NOMO-1 treated with DMSO at 0.1 percent for 48 hours (cell line): ENCODE measurements at regions not wholly inside any gene's neighbourhood (a gene's known extent, or its start where the extent isn't known, plus 50 kb on each side); places are given as distances from the start of the nearest gene placed in this dataset.

Source experiments
- DNase-seq: peaks from one replicate; lab custom pipeline; 2025; ENCODE audit not compliant: unreplicated experiment; lab: John Stamatoyannopoulos, UW

DNA sequence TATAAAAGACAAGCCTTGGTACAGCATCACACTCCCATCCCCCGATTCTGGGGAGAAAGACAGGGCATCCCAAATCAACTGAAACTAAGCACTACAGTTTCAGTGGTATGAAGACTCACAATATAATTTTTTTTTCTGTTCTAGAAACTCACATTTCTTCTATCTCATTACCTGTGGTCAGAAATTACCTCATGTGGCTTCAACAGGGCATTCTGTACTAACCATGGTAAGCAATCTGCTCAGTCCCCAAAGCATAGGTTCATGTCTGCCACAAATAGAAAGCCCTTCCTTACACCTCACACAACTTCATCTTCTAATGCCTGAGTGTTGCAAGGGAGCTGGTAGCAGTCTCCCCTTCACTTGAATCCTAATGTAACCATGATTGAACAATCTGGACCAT, 147.4 kb upstream of the POU2AF2 start:
- DNase-seq: no peak

DNA sequence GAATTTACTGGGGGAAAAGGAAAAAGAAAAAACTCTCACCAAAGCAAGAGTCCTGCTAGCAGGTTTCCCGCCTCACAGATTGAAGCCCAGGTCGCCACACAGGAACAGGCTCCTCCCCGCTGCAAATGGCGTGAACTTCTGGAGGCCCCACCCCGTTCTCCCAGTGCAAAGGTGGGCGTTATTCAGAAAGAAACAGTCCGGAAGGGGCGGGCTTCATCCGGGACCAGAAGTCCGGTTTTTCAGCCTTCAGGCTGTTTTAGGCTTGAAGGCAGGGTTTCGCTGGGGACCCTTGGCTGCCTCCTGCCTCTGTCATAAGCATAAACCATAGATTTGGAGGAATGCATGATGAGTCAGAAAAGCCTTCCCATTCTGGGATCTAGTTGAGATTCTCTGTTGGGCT, 148.3 kb upstream of the POU2AF2 start:
- peak; percentile 62 for DNase-seq

DNA sequence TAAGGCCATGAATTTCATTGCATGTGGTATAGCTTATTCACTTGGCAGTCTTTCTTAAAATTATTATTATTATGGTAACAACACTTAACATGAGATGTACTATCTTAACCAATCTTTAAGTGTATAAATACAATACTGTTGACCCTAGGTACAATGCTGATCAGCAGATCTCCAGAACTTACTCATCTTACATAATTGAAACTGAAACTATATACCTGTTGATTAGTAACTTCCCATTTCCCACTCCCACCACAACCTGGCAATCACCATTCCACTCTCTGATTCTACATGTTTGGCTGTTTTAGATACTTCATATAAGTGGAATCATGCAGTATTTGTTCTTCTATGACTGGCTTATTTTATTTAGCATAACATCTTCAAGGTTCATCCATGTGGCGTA, 150.2 kb upstream of the POU2AF2 start:
- DNase-seq: no peak

DNA sequence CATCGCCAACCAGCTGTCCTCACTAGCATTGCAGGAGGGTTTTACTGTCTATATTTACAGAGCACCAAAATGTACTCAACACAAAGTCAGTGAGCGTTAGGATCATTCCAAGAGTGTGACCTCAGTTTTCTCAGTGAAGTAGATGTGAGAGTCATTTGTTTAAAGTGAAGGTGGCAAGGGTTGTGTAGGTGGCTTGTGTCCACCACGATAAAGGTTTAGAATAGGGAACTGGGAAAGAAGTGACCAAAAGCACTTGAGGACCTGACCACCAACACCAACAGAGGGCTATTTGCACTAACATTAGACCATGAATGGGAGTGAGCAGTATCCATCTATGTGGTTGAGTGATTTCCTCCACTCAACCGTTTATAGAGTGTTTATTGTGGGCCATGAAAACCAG, 152.5 kb upstream of the POU2AF2 start:
- no peak for DNase-seq

DNA sequence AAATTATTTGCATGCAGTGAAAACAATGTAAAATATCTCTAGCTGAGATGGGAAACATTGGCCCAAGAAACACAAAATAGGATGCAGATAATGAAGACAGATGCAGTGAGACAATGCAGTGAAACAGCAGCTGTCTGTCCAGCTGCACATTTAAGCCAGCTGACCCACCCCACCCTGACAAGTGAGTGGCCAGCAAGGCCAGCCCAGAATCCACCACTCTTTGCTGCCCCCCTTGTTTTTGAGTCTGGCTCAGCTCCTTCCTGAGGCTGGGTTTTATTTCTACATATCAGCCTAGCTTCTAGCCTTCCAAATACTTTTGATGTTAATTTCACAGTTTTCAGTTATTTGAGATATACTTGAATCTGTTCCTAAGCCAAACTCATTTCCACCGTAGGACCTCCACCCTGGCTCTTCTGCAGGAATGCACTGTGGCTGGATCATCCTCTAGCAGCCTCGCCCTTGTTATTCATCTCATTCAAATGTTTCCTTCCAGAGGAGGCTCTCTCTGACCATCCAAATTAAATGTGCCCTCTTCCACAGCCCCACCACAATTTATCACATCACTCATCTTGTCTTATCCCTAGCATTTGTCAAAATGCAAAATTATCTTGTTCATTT, 154.1 kb upstream of the POU2AF2 start:
- no peak for DNase-seq

DNA sequence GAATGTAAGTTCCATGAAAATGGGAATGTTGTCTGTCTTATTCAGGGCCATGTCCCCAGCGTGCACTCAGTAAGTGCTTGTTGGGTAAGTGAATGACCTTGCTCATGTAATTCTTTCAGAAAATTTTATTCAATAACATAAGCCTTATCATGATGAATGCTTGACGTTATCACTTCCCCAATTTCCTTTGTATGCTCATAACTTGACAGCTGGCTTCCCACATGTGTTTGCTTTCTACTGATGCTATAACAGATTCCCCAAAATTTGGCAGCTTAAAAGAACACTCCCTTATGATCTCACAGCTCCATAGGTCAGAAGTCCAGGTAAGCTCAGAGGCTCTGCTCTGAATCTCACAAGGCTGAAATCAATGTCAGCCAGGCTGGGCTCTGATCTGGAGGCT, 155.8 kb upstream of the POU2AF2 start:
- no peak for DNase-seq

DNA sequence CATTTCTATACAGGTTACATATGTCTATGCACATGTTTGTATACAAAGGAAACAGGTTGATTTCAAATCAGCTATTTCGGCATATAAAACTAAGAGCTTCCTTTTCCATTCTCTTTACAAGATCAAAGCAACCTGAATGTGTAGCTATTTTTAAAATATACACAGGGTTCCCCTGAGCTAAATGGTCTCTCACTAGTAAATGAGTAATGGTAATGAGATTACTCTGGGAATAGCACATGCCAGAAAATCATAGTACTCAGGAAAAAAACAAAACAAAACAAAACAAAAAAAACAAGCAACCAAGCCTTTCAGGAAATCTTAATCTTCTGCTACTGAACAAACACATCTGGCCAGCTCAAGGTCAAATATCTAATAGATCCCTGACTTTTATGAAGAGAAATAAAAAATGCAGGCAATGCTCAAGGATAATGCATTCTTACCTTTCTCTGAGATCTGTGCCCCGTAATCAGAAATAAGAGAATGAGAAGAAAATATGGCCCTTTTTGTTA, 156.6 kb upstream of the POU2AF2 start:
- DNase-seq: no peak

DNA sequence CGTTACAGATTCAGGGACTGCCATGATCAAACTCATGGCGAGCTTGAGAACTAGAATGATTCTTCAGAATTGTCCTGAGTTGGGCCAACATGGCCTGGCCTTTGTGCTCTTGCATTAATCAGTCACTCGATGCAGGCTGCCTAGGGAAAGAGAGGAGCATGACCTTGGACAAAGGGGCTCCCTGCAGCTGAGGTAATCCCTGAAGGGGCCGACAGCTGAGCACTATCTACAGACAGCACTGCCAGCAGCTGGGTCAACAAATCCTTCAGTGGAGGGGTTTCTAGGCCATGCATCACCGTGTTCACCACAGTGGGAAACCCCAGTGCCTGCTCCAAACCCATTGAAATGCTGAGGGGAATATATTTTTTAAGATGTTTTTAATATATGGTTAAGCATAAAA, 159.5 kb upstream of the POU2AF2 start:
- DNase-seq: no peak

DNA sequence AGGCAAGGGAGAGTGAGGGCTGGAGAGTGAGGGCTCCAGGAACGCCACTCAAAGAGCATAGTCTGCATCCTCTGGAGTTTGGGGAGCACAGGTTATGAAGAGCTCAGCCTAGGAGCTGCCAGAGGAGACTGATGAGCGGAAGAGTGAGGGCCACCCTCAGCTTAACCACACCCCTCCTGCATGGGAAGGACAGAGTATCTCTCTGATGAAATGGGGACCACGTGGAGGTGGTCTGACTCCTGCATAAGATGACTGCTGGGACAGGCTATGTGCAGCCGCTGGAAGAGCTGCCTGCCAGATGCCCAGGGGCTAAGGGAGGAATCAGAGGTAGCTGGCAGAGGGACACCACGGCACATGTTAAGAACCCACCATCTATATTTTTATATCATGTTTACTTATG, 162.9 kb upstream of the POU2AF2 start:
- DNase-seq: no peak

DNA sequence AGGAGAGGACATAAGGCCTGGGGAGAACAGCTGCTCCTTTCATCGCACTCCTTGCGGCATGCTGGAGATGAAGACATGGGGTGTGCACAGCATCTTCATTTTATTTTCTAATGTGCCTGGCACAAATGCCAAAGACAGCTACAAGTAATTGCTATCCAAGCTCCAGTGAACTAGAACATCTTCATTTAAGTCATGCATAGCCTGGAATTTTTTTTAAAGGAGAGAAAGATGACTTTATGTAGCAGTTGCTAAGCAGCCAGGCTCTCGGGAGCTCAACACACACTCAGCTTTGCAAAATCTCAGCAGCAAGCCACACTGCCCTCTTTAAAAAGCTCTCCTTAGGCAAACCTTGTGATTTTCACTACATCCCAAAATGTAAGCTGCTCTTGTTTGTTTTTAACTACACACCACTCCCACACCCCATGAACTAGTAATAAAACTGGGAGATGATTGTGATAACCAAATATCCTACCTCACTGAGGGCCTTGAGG, 164.5 kb upstream of the POU2AF2 start:
- DNase-seq: no peak

DNA sequence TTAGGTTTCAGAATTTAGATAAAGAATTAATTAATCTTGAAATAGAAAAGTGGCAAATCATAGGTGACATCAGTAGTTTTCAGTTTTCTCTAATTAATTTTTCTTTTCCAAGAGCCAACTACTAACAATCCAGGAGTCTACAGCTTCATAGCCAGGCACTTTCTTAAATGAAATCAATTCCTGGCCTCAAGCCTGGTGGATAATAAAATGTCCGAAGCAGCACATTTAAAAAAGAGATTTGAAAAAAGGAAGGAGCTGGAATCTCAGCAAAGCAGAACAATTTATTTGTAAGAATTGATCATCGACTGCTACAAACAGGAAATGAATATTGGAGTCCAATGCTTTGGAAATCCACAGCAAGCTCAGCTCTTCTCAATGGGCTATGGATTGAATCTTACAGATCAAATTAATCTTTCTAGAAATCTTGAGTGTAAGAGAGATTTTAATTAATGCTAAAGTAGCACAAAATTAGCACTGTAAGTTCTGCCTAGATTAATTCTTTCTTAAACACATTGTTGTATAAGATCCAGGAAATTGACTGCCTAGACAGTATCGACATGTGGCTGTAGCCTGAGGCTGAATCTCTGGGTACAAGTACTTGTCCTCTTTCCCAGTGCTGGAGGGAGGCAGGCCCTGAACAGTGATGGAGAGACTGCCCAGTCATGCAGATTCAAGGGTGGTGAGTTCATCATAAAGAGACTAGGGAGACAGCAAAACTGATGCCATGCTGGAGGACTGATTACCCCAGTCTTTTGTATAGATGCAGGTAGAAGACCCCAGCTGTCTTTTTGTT, 167.8 kb upstream of the POU2AF2 start:
- no peak for DNase-seq

DNA sequence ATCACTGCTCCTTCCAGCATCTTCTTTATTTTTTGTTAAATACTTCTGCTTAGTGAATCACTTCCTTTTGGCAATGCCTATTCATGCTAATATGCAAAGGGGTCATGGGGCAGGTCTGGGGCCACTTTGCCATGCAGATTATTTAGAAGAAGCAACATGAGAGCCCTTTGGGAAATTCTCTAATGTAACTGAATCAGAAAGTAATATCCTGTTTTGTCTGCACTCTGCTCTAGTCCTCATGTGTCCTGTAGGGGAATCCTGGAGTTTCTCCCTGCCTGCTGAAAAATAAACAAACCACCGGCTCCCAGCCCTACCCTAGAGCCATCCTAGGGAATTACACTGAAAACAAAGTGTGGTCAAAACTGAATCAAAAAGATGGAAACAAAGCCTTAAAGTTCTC, 176.5 kb upstream of the POU2AF2 start:
- no peak for DNase-seq

DNA sequence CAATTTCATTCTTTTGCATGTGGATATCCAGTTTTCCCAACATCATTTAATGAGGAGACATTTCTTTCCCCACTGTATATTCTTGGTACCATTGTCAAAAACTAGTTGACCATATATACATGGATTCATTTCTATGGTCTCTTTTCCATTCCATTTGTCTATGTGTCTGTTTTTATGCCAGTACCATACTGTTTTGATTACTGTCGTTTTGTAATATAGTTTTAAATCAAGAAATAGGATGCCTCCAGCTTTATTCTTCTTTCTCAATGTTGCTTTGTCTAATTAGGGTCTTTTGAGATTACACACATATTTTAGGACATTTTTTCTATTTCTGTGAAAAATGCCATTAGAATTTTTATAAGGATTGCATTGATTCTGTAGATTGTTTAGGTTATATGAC, 177.5 kb upstream of the POU2AF2 start:
- DNase-seq: no peak

DNA sequence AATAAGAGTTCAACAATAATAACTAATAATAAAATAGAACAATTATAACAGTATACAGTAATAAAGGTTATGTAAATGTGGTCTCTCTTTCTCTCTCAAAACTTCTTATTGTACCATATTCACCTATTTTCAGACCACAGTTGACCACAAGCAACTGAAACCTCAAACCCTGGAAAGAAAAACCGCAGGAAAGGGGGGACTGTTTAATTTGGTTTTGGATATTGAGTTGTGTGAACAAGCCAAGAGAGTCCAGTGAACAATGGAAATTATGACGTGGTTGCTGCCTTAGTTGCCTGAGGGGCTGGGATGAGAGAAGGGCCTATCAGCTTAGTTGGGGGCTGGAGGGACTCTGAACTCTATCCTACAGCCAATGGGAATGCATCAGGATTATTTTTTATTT, 178.7 kb upstream of the POU2AF2 start:
- no peak for DNase-seq

DNA sequence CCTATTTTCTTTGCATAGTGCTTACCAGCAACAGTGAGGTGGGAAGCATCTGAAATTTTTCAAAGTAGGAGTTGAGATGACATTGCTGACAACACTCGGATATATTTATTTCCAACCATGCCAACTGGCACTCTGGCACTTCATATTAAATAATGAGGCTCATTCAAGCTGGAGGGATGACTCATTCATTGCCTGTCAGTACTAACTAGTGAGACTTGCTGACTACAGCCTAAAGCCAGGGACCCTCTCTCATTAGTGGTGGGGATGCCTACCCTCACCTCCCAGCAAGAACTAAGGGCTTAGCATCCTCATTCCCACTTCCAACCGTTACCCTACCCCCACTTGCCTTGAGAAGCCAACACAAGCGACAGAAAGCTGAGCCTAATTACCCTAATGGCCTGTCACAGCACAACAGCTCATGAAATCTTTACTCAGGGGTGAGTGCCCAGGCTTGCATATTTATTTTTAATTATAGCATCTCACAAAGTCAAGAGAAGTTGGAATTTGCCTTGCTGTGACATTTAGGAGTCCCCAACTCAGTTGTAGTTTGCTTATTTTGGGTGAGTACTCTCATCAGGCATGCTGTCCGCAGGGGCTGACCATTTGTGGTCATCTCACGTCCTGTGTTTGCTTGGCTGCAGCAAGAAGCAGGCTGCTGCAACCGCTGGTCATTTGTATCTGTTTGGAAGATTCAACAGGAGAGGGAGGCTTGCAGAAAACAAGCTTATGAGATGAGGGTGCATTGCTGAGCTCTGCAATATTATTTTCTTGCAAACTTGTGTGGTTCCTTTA, 181.6 kb upstream of the POU2AF2 start:
- no peak for DNase-seq

DNA sequence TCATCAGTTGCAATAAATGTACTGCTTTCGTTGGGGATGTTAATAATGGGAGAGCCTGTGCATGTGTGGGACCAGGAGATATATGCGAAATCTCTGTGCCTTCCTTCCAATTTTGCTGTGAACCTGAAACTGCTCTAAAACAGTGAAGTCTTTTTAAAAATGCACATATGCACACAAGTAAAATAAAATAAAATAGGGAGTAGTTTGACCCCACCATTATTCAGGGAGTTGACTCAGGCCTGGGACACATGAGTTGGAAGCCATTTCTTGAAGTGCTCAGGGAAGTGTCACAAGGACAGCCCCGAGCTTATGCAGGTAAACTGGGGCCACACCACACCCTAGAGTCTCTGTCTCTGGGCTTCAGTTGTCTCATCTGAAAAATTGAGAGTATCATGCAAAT, 183.1 kb upstream of the POU2AF2 start:
- DNase-seq: no peak

DNA sequence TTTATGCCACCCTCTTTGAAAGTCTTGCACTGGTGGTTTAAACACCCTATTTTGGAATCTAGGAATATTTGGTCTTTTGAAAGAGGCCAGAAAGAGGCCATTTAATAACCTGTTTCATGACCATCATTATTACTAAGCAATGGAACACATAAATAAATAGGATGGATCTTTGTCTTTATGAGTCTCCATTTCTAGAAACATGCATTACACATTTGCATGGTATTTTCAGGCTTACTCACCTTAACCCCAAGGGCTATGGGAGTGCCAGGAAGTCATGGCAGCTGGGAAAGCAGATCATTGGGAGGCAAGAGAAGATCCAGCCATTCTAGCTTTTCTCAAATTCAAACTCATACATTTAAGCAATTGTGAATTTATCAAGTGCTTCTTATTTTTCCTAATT, 185.8 kb upstream of the POU2AF2 start:
- no peak for DNase-seq

DNA sequence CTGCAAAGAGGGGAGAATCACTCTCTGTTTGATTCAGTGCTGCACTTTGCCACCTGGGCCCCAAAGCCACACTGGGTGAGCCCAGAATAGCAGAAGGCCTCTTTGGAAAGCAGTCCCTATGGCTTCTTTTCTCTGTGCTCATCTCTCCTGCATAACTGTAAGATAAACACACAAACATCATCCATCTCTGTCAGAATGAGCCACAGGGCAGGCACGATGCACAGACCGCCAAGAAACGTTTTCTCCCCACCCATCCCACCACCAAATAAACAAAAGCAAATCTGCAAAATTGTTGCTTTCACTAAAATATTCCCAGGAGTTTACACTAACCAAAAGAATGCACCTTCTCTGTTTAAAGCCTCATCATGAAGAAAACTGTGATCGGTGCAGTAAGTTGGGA, 196.4 kb upstream of the POU2AF2 start:
- DNase-seq: no peak

DNA sequence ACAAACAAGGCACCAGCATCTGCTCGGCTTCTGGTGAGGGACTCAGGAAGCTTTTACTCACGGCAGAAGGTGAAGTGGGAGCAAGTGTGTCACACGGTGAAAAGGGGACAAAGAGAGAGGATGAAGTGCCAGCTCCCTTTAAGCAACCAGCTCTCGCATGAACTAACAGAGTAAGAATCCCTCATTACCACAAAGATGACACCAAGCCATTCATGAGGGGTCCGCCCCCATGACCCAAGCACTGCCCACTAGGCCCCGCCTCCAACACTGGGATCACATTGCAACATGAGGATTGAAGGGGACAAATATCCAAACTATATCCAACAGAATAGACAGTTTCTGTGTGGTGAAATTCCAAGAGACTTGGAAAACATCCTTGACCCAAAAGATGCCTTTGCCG, 198.2 kb upstream of the POU2AF2 start:
- no peak for DNase-seq

DNA sequence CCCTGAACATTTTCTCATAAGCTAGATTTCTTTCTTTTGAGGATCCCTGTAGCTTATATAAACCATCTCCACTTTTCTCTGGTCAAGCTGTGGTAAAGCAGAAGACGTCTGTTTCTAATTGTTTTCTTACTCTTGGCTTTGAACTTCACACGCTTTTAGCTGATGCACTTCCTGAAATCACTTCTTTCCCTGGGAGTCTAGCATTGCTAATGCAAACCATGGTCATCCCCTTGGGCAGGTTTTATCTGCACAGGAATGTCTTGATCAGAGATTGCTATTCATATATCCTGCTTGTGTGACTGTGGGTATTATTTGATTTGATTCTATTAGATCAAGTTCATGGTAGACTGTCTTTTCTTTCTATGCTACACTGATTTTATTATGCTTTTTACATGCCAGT, 199.2 kb upstream of the POU2AF2 start:
- no peak for DNase-seq

DNA sequence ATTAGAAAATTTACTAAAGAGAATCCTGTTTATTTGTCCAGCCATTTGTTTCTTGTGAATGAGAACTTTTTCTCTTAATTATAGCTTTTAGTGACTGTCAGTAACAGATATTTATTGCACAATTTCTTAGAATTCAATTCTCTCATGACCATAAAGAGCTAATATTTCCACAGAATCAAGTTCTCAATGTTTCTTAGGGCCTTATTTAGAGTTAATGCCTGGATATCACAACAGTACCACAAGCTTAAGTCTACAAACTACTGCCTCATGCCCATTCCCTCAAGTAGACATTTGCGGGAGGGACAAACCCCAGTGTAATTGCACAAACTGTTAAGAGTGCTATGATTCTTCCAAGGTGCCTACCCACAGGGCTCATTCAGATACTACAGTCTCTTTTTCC, 199.7 kb upstream of the POU2AF2 start:
- no peak for DNase-seq

DNA sequence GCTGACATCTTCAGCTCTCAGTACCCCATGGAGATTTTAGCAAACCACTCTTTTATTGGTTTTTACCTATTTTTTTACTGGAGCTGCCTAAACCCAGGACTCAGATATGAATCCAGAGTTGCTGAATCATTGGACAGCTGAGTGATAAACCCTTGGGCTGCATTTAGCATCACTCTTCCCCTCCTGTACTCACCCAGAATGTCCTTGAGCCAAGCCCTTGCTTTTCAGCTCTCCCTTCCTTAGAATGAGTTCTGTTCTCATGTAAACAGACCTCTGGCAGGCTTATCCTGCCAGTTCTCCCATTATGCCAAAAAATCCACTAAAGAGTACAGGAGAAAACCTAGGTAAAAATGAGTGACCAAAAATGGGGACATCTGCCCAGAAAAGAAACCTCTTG, 200.1 kb upstream of the POU2AF2 start:
- DNase-seq: no peak
